ENCODE measurements at regions not wholly inside any gene's neighbourhood (a gene's known extent, or its start where the extent isn't known, plus 50 kb on each side); places are given as distances from the start of the nearest gene placed in this dataset.
A peak's percentile ranks its signal among the peaks of the same experiment; 100 is the strongest.

GRCh38 chr2:20537423-20538307, 90.8 kb downstream of the RHOB start (continued):
- TF ChIP-seq, protein P1, sequence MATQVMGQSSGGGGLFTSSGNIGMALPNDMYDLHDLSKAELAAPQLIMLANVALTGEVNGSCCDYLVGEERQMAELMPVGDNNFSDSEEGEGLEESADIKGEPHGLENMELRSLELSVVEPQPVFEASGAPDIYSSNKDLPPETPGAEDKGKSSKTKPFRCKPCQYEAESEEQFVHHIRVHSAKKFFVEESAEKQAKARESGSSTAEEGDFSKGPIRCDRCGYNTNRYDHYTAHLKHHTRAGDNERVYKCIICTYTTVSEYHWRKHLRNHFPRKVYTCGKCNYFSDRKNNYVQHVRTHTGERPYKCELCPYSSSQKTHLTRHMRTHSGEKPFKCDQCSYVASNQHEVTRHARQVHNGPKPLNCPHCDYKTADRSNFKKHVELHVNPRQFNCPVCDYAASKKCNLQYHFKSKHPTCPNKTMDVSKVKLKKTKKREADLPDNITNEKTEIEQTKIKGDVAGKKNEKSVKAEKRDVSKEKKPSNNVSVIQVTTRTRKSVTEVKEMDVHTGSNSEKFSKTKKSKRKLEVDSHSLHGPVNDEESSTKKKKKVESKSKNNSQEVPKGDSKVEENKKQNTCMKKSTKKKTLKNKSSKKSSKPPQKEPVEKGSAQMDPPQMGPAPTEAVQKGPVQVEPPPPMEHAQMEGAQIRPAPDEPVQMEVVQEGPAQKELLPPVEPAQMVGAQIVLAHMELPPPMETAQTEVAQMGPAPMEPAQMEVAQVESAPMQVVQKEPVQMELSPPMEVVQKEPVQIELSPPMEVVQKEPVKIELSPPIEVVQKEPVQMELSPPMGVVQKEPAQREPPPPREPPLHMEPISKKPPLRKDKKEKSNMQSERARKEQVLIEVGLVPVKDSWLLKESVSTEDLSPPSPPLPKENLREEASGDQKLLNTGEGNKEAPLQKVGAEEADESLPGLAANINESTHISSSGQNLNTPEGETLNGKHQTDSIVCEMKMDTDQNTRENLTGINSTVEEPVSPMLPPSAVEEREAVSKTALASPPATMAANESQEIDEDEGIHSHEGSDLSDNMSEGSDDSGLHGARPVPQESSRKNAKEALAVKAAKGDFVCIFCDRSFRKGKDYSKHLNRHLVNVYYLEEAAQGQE (IDR thresholded peaks at IDR 0.05; ENCODE audit: borderline replicate concordance in 1 of 2, low read depth in 1 of 2, low read length in 2 of 2), result peak in 1 of 2 experiments; percentile 23; a peak in 1 of 4 replicates
- no peak for TF ChIP-seq CBX1 (IDR thresholded peaks at IDR 0.05; ENCODE audit: low read depth)
- TF ChIP-seq ATF5 (CRISPR knock-in tag; IDR thresholded peaks at IDR 0.05; ENCODE audit: low read depth), result no peak
- TF ChIP-seq ZNF605 (CRISPR knock-in tag; IDR thresholded peaks at IDR 0.05), result peak; percentile 45; the same call in 1 of the 2 replicates
- 0 out of 2 replicates have a peak, but pooled peaks have one; percentile 18 for TF ChIP-seq NFAT5 (CRISPR knock-in tag; IDR thresholded peaks at IDR 0.05)
- TF ChIP-seq BRCA1 (CRISPR knock-in tag; IDR thresholded peaks at IDR 0.05), result 0 out of 2 replicates have a peak, but pooled peaks have one; percentile 47
- no peak for TF ChIP-seq ZNF644 (CRISPR knock-in tag; IDR thresholded peaks at IDR 0.05; ENCODE audit: low read depth)
- TF ChIP-seq EHMT2 (IDR thresholded peaks at IDR 0.05; ENCODE audit: borderline replicate concordance, low read depth, low read length), result 0 out of 2 replicates have a peak, but pooled peaks have one; percentile 29
- TF ChIP-seq ZBTB7B (CRISPR knock-in tag; IDR thresholded peaks at IDR 0.05), result peak; percentile 57
- peak; percentile 10; the same call in 1 of the 2 replicates for TF ChIP-seq MEF2D (CRISPR knock-in tag; IDR thresholded peaks at IDR 0.05)
- TF ChIP-seq PPARG (CRISPR knock-in tag; conservative IDR thresholded peaks at IDR 0.05), result peak; percentile 72
- no peak for TF ChIP-seq ZNF468 (CRISPR knock-in tag; IDR thresholded peaks at IDR 0.05)
- TF ChIP-seq ZNF878 (CRISPR knock-in tag; IDR thresholded peaks at IDR 0.05), result no peak
- TF ChIP-seq, protein P2, sequence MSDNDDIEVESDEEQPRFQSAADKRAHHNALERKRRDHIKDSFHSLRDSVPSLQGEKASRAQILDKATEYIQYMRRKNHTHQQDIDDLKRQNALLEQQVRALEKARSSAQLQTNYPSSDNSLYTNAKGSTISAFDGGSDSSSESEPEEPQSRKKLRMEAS (IDR thresholded peaks at IDR 0.05), result peak; percentile 46
- TF ChIP-seq ZNF362 (CRISPR knock-in tag; IDR thresholded peaks at IDR 0.05; ENCODE audit: borderline replicate concordance), result no peak
- TF ChIP-seq ZMYM2 (CRISPR knock-in tag; IDR thresholded peaks at IDR 0.05), result 0 out of 2 replicates have a peak, but pooled peaks have one; percentile 11
- peak; percentile 22 for TF ChIP-seq ZSCAN9 (CRISPR knock-in tag; IDR thresholded peaks at IDR 0.05; ENCODE audit: borderline replicate concordance)
- 0 out of 2 replicates have a peak, but pooled peaks have one; percentile 33 for TF ChIP-seq ZNF451 (CRISPR knock-in tag; IDR thresholded peaks at IDR 0.05)

All from HepG2 (cell line).